GM12878 (cell line): ENCODE measurements at regions not wholly inside any gene's neighbourhood (a gene's known extent, or its start where the extent isn't known, plus 50 kb on each side); places are given as distances from the start of the nearest gene placed in this dataset.

Experiments used
- ATAC-seq: fragments of 200-7000 bp; cut with Tn5 transposase; 3 replicates; pipeline ENCODE4 v1.9.1; 2020; ENCODE audit warnings: mild to moderate bottlenecking, moderate library complexity
- BruUV-seq: library from RNA; stranded (reverse); fragments of 400-500 nt; replicated peaks from 2 replicates; lab custom pipeline; 2021; lab: Mats Ljungman, UMichigan
- CTCF ChIA-PET: fragments of 300-600 bp; sonication (Branson Sonifier 250); formaldehyde crosslinking; extraction: SDS; loops from one replicate; lab custom pipeline; 2021; ENCODE audit warnings: inconsistent platforms; lab: Yijun Ruan, JAX
- POLR2A ChIA-PET: fragments of 350-600 bp; formaldehyde crosslinking; extraction: SDS; loops from one replicate; lab custom pipeline; 2021; ENCODE audit warnings: inconsistent platforms; lab: Charles Lee
- RAD21 ChIA-PET: fragments of 300-600 bp; sonication (Branson Sonifier 250); formaldehyde crosslinking; loops from one replicate; lab custom pipeline; 2023; ENCODE audit warnings: antibody characterized with exemption; ENCODE audit not compliant: unreplicated experiment; lab: Charles Lee
- SMC1A ChIA-PET: fragments of 300-600 bp; sonication (Branson Sonifier 250); formaldehyde crosslinking; loops from one replicate; lab custom pipeline; 2023; ENCODE audit not compliant: unreplicated experiment, uncharacterized antibody; lab: Charles Lee
- DNase-seq: peaks from one replicate; pipeline ENCODE4 v3.0.0-alpha.2; 2011; ENCODE audit warnings: low read depth, low spot score
- FAIRE-seq: peaks from 3 replicates; lab custom pipeline; 2011; peaks lifted over from hg19 to GRCh38; lab: Jason Lieb, UNC
- H2AFZ ChIP-seq: 2 replicates; pipeline ENCODE4 v1.6.0; 2011; ENCODE audit warnings: low read depth, low read length, control low read depth; ENCODE audit not compliant: control insufficient read depth
- H3K27ac ChIP-seq: 2 replicates; pipeline ENCODE4 v1.5.1; 2011; ENCODE audit warnings: control low read depth; ENCODE audit not compliant: control insufficient read depth, insufficient read depth
- H3K27me3 ChIP-seq, 2 experiments: replicated peaks in 1 of 2; 2 replicates each; pipeline versions ENCODE4 v1.6.0 to v1.6.1; 2011; ENCODE audit warnings: low read length in 1 of 2; ENCODE audit not compliant: control insufficient read depth in 2 of 2, insufficient read depth in 2 of 2
- H3K36me3 ChIP-seq, 2 experiments: 2 replicates each; pipeline ENCODE4 v1.5.1; 2011; ENCODE audit warnings: low read length in 1 of 2; ENCODE audit not compliant: control insufficient read depth in 2 of 2, insufficient read depth in 2 of 2
- H3K4me1 ChIP-seq: 2 replicates; pipeline ENCODE4 v1.6.1; 2011; ENCODE audit warnings: mild to moderate bottlenecking, low read length, moderate library complexity, mixed read lengths; ENCODE audit not compliant: control insufficient read depth, insufficient read depth
- H3K4me2 ChIP-seq: 2 replicates; pipeline ENCODE4 v1.6.0; 2011; ENCODE audit warnings: control low read depth; ENCODE audit not compliant: control insufficient read depth, insufficient read depth
- H3K4me3 ChIP-seq: fragments of 200-600 bp; sonication (generic); 2 replicates; pipeline ENCODE4 v1.5.1; 2016
- H3K79me2 ChIP-seq: 2 replicates; pipeline ENCODE4 v1.6.0; 2011; ENCODE audit warnings: low read length; ENCODE audit not compliant: control insufficient read depth, insufficient read depth
- H3K9ac ChIP-seq: 2 replicates; pipeline ENCODE4 v1.8.0; 2011; ENCODE audit warnings: low read length, control low read depth, mixed read lengths; ENCODE audit not compliant: control insufficient read depth, insufficient read depth
- H3K9me3 ChIP-seq: replicated peaks from 3 replicates; pipeline ENCODE4 v1.5.1; 2011; ENCODE audit warnings: mild to moderate bottlenecking, low read length; ENCODE audit not compliant: control insufficient read depth, insufficient read depth
- H4K20me1 ChIP-seq: 2 replicates; pipeline ENCODE4 v1.6.0; 2011; ENCODE audit not compliant: control insufficient read depth, insufficient read depth
- ASH2L ChIP-seq: fragments of 300-600, 200-600 bp; sonication (generic); IDR thresholded peaks from 2 replicates; pipeline ENCODE4 v1.6.1; 2017; ENCODE audit warnings: low read depth, mild to moderate bottlenecking, borderline replicate concordance
- ATF7 ChIP-seq: fragments of 450-650 bp; IDR thresholded peaks from 2 replicates; pipeline ENCODE4 v1.6.1; 2016; ENCODE audit warnings: low read depth, mild to moderate bottlenecking
- E4F1 ChIP-seq: fragments of 450-650 bp; IDR thresholded peaks from 2 replicates; pipeline ENCODE4 v1.6.1; 2018; ENCODE audit warnings: borderline replicate concordance, mild to moderate bottlenecking; ENCODE audit not compliant: partially characterized antibody
- MYC ChIP-seq: IDR thresholded peaks from 2 replicates; pipeline ENCODE4 v1.6.1; 2011; ENCODE audit warnings: mild to moderate bottlenecking, low read length, moderate library complexity, inconsistent platforms; ENCODE audit not compliant: insufficient read depth, insufficient replicate concordance, insufficient read length, severe bottlenecking
- NR2C1 ChIP-seq: fragments of 450-650 bp; IDR thresholded peaks from 2 replicates; pipeline ENCODE4 v1.6.1; 2017; ENCODE audit warnings: antibody characterized with exemption, mild to moderate bottlenecking, moderate library complexity
- PBX3 ChIP-seq: IDR thresholded peaks from 2 replicates; pipeline ENCODE4 v1.6.1; 2011; ENCODE audit warnings: mild to moderate bottlenecking, low read depth, low read length, moderate library complexity; ENCODE audit not compliant: insufficient replicate concordance
- RAD21 ChIP-seq: IDR thresholded peaks from 2 replicates; pipeline ENCODE4 v1.6.1; 2011; ENCODE audit warnings: mild to moderate bottlenecking, low read depth, low read length, moderate library complexity; ENCODE audit not compliant: insufficient read depth
- SP1 ChIP-seq: IDR thresholded peaks from one replicate; pipeline ENCODE4 v1.6.1; 2011; ENCODE audit warnings: low read depth, low read length
- ZNF217 ChIP-seq: fragments of 450-650 bp; IDR thresholded peaks from 2 replicates; pipeline ENCODE4 v1.6.1; 2017; ENCODE audit warnings: antibody characterized with exemption, mild to moderate bottlenecking
- ZNF622 ChIP-seq: fragments of 450-650 bp; IDR thresholded peaks from 2 replicates; pipeline ENCODE4 v1.6.1; 2017; ENCODE audit warnings: mild to moderate bottlenecking, inconsistent platforms
- WGBS: methylation state at CpG from one replicate; pipeline ENCODE4 v1.1.6; 2016; ENCODE audit warnings: low lambda C conversion rate; ENCODE audit not compliant: insufficient replicate concordance, insufficient coverage; ENCODE audit errors: missing lambda C conversion rate; 5-methylcytosine and 5-hydroxymethylcytosine counted together
- in situ Hi-C: fragments of 300-500 bp; cut with MboI; formaldehyde crosslinking; loops from 9 replicates; pipeline ENCODE4 v1.14.3; 2018; ENCODE audit warnings: mixed read lengths
- intact Hi-C: fragments of 100-400 bp; cut with micrococcal nuclease; formaldehyde crosslinking; loops from one replicate; pipeline ENCODE4 v1.14.2; 2022; ENCODE audit not compliant: unreplicated experiment
- TF ChIP-seq, protein P1 (sequence below): fragments of 450-650 bp; IDR thresholded peaks from 2 replicates; pipeline ENCODE4 v1.6.1; 2016; ENCODE audit warnings: mild to moderate bottlenecking
- TF ChIP-seq, protein P2 (sequence below): IDR thresholded peaks from 2 replicates; pipeline ENCODE4 v1.6.1; 2012; ENCODE audit warnings: improper control_type of control experiment, low read depth, low read length; ENCODE audit not compliant: insufficient replicate concordance

GRCh38 chr10:44253769-44254462, 131.0 kb downstream of the CXCL12 start:
- BruUV-seq, result no TSS peak
- CTCF ChIA-PET, result no interaction called here
- H4K20me1 ChIP-seq, result no peaks in the 10 kb centered on the region
- H3K9me3 ChIP-seq, result no peaks in the 10 kb centered on the region; the same call in 2 of the 3 replicates
- SMC1A ChIA-PET, result interaction anchor here (1.0 to 1.1 kb wide), 4 partner anchors 10 to 243 kb away, joined by 3 to 4 read pairs (median 3); no protein-coding TSS in a partner anchor
- no peaks in the 10 kb centered on the region for H3K36me3 ChIP-seq
- no peak overlapping the region for H3K4me3 ChIP-seq
- no peak for FAIRE-seq
- no peaks in the 10 kb centered on the region for H3K79me2 ChIP-seq
- H3K27ac ChIP-seq, result no peak overlapping the region
- DNase-seq, result no peak
- no peak overlapping the region for H2AFZ ChIP-seq
- RAD21 ChIA-PET, result no interaction called here
- no peak overlapping the region for H3K4me2 ChIP-seq
- H3K4me1 ChIP-seq, result no peaks in the 10 kb centered on the region
- WGBS, result 25% methylated on average over 5 of the region's 5 CpGs
- in situ Hi-C loops, result no loop called here
- H3K9ac ChIP-seq, result no peak overlapping the region
- no peak for TF ChIP-seq ZNF217
- TF ChIP-seq, protein P1, sequence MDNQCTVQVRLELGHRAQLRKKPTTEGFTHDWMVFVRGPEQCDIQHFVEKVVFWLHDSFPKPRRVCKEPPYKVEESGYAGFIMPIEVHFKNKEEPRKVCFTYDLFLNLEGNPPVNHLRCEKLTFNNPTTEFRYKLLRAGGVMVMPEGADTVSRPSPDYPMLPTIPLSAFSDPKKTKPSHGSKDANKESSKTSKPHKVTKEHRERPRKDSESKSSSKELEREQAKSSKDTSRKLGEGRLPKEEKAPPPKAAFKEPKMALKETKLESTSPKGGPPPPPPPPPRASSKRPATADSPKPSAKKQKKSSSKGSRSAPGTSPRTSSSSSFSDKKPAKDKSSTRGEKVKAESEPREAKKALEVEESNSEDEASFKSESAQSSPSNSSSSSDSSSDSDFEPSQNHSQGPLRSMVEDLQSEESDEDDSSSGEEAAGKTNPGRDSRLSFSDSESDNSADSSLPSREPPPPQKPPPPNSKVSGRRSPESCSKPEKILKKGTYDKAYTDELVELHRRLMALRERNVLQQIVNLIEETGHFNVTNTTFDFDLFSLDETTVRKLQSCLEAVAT, result no peak
- no peak for TF ChIP-seq RAD21
- TF ChIP-seq, protein P2, sequence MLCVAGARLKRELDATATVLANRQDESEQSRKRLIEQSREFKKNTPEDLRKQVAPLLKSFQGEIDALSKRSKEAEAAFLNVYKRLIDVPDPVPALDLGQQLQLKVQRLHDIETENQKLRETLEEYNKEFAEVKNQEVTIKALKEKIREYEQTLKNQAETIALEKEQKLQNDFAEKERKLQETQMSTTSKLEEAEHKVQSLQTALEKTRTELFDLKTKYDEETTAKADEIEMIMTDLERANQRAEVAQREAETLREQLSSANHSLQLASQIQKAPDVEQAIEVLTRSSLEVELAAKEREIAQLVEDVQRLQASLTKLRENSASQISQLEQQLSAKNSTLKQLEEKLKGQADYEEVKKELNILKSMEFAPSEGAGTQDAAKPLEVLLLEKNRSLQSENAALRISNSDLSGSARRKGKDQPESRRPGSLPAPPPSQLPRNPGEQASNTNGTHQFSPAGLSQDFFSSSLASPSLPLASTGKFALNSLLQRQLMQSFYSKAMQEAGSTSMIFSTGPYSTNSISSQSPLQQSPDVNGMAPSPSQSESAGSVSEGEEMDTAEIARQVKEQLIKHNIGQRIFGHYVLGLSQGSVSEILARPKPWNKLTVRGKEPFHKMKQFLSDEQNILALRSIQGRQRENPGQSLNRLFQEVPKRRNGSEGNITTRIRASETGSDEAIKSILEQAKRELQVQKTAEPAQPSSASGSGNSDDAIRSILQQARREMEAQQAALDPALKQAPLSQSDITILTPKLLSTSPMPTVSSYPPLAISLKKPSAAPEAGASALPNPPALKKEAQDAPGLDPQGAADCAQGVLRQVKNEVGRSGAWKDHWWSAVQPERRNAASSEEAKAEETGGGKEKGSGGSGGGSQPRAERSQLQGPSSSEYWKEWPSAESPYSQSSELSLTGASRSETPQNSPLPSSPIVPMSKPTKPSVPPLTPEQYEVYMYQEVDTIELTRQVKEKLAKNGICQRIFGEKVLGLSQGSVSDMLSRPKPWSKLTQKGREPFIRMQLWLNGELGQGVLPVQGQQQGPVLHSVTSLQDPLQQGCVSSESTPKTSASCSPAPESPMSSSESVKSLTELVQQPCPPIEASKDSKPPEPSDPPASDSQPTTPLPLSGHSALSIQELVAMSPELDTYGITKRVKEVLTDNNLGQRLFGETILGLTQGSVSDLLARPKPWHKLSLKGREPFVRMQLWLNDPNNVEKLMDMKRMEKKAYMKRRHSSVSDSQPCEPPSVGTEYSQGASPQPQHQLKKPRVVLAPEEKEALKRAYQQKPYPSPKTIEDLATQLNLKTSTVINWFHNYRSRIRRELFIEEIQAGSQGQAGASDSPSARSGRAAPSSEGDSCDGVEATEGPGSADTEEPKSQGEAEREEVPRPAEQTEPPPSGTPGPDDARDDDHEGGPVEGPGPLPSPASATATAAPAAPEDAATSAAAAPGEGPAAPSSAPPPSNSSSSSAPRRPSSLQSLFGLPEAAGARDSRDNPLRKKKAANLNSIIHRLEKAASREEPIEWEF, result no peak
- no peak for TF ChIP-seq ATF7
- TF ChIP-seq MYC, result no peak
- TF ChIP-seq PBX3, result no peak
- TF ChIP-seq ZNF622, result no peak
- TF ChIP-seq NR2C1, result no peak
- TF ChIP-seq E4F1, result no peak
- no peak for TF ChIP-seq SP1
- no peak for TF ChIP-seq ASH2L
- no peaks in the 10 kb centered on the region for H3K27me3 ChIP-seq
- intact Hi-C loops, result no loop called here
- POLR2A ChIA-PET, result no interaction called here
- ATAC-seq, result no peak
